ENCODE measurements at regions not wholly inside any gene's neighbourhood (a gene's known extent, or its start where the extent isn't known, plus 50 kb on each side); places are given as distances from the start of the nearest gene placed in this dataset.
A peak's percentile ranks its signal among the peaks of the same experiment; 100 is the strongest.
"Not testable (repeated sequence)": the region's sequence is repeated elsewhere in the genome, so short reads cannot be mapped to it uniquely, and the experiment has no call there.

GRCh38 chr3:161694682-161695564 lies 198.3 kb downstream of the OTOL1 start:
- no peak for DNase-seq

- DNase-seq = no peak
Measured at GRCh38 chr3:161695811-161696210, 199.2 kb downstream of the OTOL1 start.

GRCh38 chr3:161700998-161701397 lies 204.4 kb downstream of the OTOL1 start:
- DNase-seq = no peak

GRCh38 chr3:161707253-161707652 lies 210.6 kb downstream of the OTOL1 start:
- not testable (repeated sequence) for DNase-seq

- DNase-seq = no peak
Measured at GRCh38 chr3:161713731-161714130, 217.1 kb downstream of the OTOL1 start.

- DNase-seq = no peak
Measured at GRCh38 chr3:161731968-161732367, 235.4 kb downstream of the OTOL1 start.

- DNase-seq = no peak
Measured at GRCh38 chr3:161737171-161737570, 240.6 kb downstream of the OTOL1 start.

GRCh38 chr3:161740421-161740820 lies 243.8 kb downstream of the OTOL1 start:
- DNase-seq = no peak

GRCh38 chr3:161744366-161744765 lies 247.8 kb downstream of the OTOL1 start:
- DNase-seq = no peak

GRCh38 chr3:161745741-161746140 lies 249.1 kb downstream of the OTOL1 start:
- DNase-seq = no peak

GRCh38 chr3:161748049-161748448 lies 251.4 kb downstream of the OTOL1 start:
- no peak for DNase-seq

GRCh38 chr3:161754420-161755053 lies 257.9 kb downstream of the OTOL1 start:
- DNase-seq = no peak

- DNase-seq = no peak
Measured at GRCh38 chr3:161759444-161759843, 262.8 kb downstream of the OTOL1 start.

- DNase-seq = no peak
Measured at GRCh38 chr3:161766331-161766730, 269.7 kb downstream of the OTOL1 start.

GRCh38 chr3:161770484-161771386 lies 274.1 kb downstream of the OTOL1 start:
- DNase-seq = peak; percentile 93

GRCh38 chr3:161781381-161781780 lies 284.8 kb downstream of the OTOL1 start:
- no peak for DNase-seq

GRCh38 chr3:161793194-161793930 lies 296.8 kb downstream of the OTOL1 start:
- DNase-seq = no peak

- no peak for DNase-seq
Measured at GRCh38 chr3:161794551-161794950, 297.9 kb downstream of the OTOL1 start.

GRCh38 chr3:161796312-161796711 lies 299.7 kb downstream of the OTOL1 start:
- DNase-seq = no peak

- DNase-seq = no peak
Measured at GRCh38 chr3:161796780-161797179, 300.2 kb downstream of the OTOL1 start.

- no peak for DNase-seq
Measured at GRCh38 chr3:161798016-161798415, 301.4 kb downstream of the OTOL1 start.

- DNase-seq = no peak
Measured at GRCh38 chr3:161800985-161801559, 304.5 kb downstream of the OTOL1 start.
